ENCODE measurements at regions not wholly inside any gene's neighbourhood (a gene's known extent, or its start where the extent isn't known, plus 50 kb on each side); places are given as distances from the start of the nearest gene placed in this dataset.
"Not testable (repeated sequence)": the region's sequence is repeated elsewhere in the genome, so short reads cannot be mapped to it uniquely, and the experiment has no call there.

DNA sequence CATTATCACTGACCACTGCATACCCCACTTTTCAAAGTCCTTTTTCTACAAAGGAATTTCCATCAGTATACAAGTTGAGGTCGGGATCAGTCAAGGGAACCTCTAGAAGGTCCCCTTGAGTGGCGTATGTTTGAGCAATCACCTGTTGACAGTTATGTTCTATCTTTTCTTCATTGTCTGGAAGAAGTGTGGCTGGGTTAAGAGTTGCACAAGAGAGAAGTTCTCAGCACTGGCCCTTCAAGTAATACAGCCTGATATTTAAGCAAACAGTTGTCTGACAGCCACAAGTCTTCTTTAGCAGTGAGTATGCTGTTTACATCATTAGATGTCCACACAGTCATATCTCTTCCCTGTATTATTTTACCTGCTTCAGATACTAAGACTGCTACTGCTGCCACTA is 56.7 kb upstream of the CSF1 start:
- TF ChIP-seq POLR2A (IDR thresholded peaks at IDR 0.05), result not testable (repeated sequence)
- TF ChIP-seq, protein P1, sequence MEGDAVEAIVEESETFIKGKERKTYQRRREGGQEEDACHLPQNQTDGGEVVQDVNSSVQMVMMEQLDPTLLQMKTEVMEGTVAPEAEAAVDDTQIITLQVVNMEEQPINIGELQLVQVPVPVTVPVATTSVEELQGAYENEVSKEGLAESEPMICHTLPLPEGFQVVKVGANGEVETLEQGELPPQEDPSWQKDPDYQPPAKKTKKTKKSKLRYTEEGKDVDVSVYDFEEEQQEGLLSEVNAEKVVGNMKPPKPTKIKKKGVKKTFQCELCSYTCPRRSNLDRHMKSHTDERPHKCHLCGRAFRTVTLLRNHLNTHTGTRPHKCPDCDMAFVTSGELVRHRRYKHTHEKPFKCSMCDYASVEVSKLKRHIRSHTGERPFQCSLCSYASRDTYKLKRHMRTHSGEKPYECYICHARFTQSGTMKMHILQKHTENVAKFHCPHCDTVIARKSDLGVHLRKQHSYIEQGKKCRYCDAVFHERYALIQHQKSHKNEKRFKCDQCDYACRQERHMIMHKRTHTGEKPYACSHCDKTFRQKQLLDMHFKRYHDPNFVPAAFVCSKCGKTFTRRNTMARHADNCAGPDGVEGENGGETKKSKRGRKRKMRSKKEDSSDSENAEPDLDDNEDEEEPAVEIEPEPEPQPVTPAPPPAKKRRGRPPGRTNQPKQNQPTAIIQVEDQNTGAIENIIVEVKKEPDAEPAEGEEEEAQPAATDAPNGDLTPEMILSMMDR (IDR thresholded peaks at IDR 0.05), result not testable (repeated sequence)

All from upper lobe of left lung (tissue), 4 donors.